ENCODE measurements at regions not wholly inside any gene's neighbourhood (a gene's known extent, or its start where the extent isn't known, plus 50 kb on each side); places are given as distances from the start of the nearest gene placed in this dataset.
A peak's percentile ranks its signal among the peaks of the same experiment; 100 is the strongest.

DNA sequence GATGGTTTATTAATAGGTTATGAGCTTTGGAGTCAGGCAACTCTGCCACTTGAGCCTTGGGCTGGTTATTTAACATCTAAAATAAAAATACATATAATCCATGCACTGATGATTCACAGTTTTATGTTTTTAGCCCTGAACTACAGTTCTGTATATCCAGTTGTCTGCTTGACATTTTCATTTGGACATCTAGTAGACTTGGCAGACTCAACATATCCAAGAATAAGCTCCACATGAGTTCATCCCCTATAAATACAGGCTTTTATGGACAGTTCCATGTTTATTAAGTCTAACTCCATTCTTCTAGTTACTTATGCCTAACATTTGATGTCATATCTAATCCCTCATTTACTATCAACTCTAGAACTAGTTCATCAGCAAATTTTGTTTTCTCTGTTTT is 174.2 kb downstream of the KIF2B start:
- no peaks in the 10 kb centered on the region for H3K36me3 ChIP-seq (ENCODE audit: control insufficient read depth in 2 of 2, extremely low read depth in 1 of 2, insufficient read depth in 2 of 2, low read length in 2 of 2)
- TF ChIP-seq, protein P1, sequence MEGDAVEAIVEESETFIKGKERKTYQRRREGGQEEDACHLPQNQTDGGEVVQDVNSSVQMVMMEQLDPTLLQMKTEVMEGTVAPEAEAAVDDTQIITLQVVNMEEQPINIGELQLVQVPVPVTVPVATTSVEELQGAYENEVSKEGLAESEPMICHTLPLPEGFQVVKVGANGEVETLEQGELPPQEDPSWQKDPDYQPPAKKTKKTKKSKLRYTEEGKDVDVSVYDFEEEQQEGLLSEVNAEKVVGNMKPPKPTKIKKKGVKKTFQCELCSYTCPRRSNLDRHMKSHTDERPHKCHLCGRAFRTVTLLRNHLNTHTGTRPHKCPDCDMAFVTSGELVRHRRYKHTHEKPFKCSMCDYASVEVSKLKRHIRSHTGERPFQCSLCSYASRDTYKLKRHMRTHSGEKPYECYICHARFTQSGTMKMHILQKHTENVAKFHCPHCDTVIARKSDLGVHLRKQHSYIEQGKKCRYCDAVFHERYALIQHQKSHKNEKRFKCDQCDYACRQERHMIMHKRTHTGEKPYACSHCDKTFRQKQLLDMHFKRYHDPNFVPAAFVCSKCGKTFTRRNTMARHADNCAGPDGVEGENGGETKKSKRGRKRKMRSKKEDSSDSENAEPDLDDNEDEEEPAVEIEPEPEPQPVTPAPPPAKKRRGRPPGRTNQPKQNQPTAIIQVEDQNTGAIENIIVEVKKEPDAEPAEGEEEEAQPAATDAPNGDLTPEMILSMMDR (optimal IDR thresholded peaks at IDR 0.05 in 1 of 3, IDR thresholded peaks at IDR 0.05 in 1 of 3, conservative IDR thresholded peaks at IDR 0.05 in 1 of 3; ENCODE audit: extremely low read depth in 1 of 3, insufficient read depth in 2 of 3, low read length in 3 of 3) = no peak
- TF ChIP-seq EZH2 (IDR thresholded peaks at IDR 0.05; ENCODE audit: low read length) = no peak
- H4K20me1 ChIP-seq (ENCODE audit: control insufficient read depth, extremely low read depth, insufficient read depth, low read length) = no peaks in the 10 kb centered on the region
- no peak for DNase-seq (ENCODE audit: low read depth, low spot score)
- no peaks in the 10 kb centered on the region for H3K9me1 ChIP-seq (ENCODE audit: control insufficient read depth, extremely low read depth, insufficient read depth, low read length)
- no peak overlapping the region for H3K9ac ChIP-seq (ENCODE audit: control insufficient read depth, extremely low read depth, insufficient read depth, low read length)
- no peak overlapping the region for H3K27ac ChIP-seq (ENCODE audit: control insufficient read depth, insufficient read depth, low read length)
- dilution Hi-C loops (cut with MboI; ENCODE audit: extremely low pct_ligation_motif_present, low sequenced_read_pairs) = no loop called here
- H3K4me2 ChIP-seq (ENCODE audit: control insufficient read depth, extremely low read depth, insufficient read depth, low read depth, low read length) = no peak overlapping the region
- no peaks in the 10 kb centered on the region for H3K27me3 ChIP-seq (ENCODE audit: control insufficient read depth, extremely low read depth, insufficient read depth, low read length)
- H3K79me2 ChIP-seq (ENCODE audit: control insufficient read depth, insufficient read depth, low read length) = no peaks in the 10 kb centered on the region
- H3K9me3 ChIP-seq (ENCODE audit: control insufficient read depth, low read depth, low read length) = no peaks in the 10 kb centered on the region
- H2AFZ ChIP-seq (ENCODE audit: control insufficient read depth, low read length) = no peak overlapping the region
- no peak overlapping the region for H3K4me3 ChIP-seq (ENCODE audit: control insufficient read depth in 2 of 3, extremely low read depth in 1 of 3, insufficient read depth in 2 of 3, low read depth in 1 of 3, low read length in 3 of 3)
- H3K4me1 ChIP-seq (ENCODE audit: control insufficient read depth, extremely low read depth, insufficient read depth, low read length) = no peaks in the 10 kb centered on the region
- FAIRE-seq = no peak

DNA sequence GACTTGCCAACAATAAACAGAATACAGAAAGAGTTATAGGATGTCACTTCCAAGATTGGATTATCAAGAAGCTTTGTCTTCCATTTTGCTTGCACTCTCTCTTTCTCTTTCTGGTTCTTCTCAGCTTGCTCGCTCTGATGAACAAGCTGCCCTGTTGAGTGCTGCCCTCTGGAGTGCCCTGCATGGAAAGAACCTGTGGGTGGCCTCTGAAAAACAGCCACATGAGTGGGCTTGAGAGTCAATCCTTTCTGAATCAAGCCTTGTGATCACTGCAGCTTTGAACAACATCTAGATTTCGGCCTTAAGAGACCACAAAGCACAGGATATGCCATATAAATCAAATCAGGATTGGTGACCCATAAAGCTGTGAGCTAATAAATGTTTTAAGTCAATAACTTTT is 185.1 kb downstream of the KIF2B start:
- dilution Hi-C loops (cut with MboI; ENCODE audit: extremely low pct_ligation_motif_present, low sequenced_read_pairs) = no loop called here
- FAIRE-seq = no peak

More for the DNA sequence above, 185.1 kb downstream of the KIF2B start:
- H4K20me1 ChIP-seq (ENCODE audit: control insufficient read depth, extremely low read depth, insufficient read depth, low read length) = no peaks in the 10 kb centered on the region
- no peak overlapping the region for H3K4me2 ChIP-seq (ENCODE audit: control insufficient read depth, extremely low read depth, insufficient read depth, low read depth, low read length)
- no peaks in the 10 kb centered on the region for H3K4me1 ChIP-seq (ENCODE audit: control insufficient read depth, extremely low read depth, insufficient read depth, low read length)
- H3K4me3 ChIP-seq (ENCODE audit: control insufficient read depth in 2 of 3, extremely low read depth in 1 of 3, insufficient read depth in 2 of 3, low read depth in 1 of 3, low read length in 3 of 3) = no peak overlapping the region
- no peak overlapping the region for H3K9ac ChIP-seq (ENCODE audit: control insufficient read depth, extremely low read depth, insufficient read depth, low read length)
- H3K9me1 ChIP-seq (ENCODE audit: control insufficient read depth, extremely low read depth, insufficient read depth, low read length) = no peaks in the 10 kb centered on the region
- no peak overlapping the region for H2AFZ ChIP-seq (ENCODE audit: control insufficient read depth, low read length)
- H3K27ac ChIP-seq (ENCODE audit: control insufficient read depth, insufficient read depth, low read length) = no peak overlapping the region
- no peaks in the 10 kb centered on the region for H3K36me3 ChIP-seq (ENCODE audit: control insufficient read depth in 2 of 2, extremely low read depth in 1 of 2, insufficient read depth in 2 of 2, low read length in 2 of 2)
- H3K27me3 ChIP-seq (ENCODE audit: control insufficient read depth, extremely low read depth, insufficient read depth, low read length) = no peaks in the 10 kb centered on the region
- DNase-seq (ENCODE audit: low read depth, low spot score) = no peak
- H3K9me3 ChIP-seq (ENCODE audit: control insufficient read depth, low read depth, low read length) = no peaks in the 10 kb centered on the region
- no peak for TF ChIP-seq EZH2 (IDR thresholded peaks at IDR 0.05; ENCODE audit: low read length)
- TF ChIP-seq, protein P1 (optimal IDR thresholded peaks at IDR 0.05 in 1 of 3, IDR thresholded peaks at IDR 0.05 in 1 of 3, conservative IDR thresholded peaks at IDR 0.05 in 1 of 3; ENCODE audit: extremely low read depth in 1 of 3, insufficient read depth in 2 of 3, low read length in 3 of 3) = peak in 1 of 3 experiments; percentile 2
- H3K79me2 ChIP-seq (ENCODE audit: control insufficient read depth, insufficient read depth, low read length) = no peaks in the 10 kb centered on the region
